H9 (cell line): ENCODE measurements at regions not wholly inside any gene's neighbourhood (a gene's known extent, or its start where the extent isn't known, plus 50 kb on each side); places are given as distances from the start of the nearest gene placed in this dataset.

Source experiments
- DNase-seq: peaks from one replicate; pipeline ENCODE4 v3.0.0-alpha.2; 2017
- H2AFZ ChIP-seq: one replicate; pipeline ENCODE4 v1.6.1; 2013; ENCODE audit warnings: mild to moderate bottlenecking, low read length, control low read depth, moderate library complexity
- H2AK5ac ChIP-seq: 2 replicates; pipeline ENCODE4 v1.6.1; 2013; ENCODE audit warnings: low read length, control low read depth, mixed read lengths; ENCODE audit not compliant: insufficient read length
- H2BK120ac ChIP-seq: one replicate; pipeline ENCODE4 v1.6.1; 2013; ENCODE audit warnings: low read depth, mild to moderate bottlenecking, low read length, control low read depth, inconsistent platforms; ENCODE audit not compliant: poor library complexity, severe bottlenecking
- H2BK12ac ChIP-seq: 2 replicates; pipeline ENCODE4 v1.6.1; 2013; ENCODE audit warnings: low read length, control low read depth, mixed read lengths, low read depth; ENCODE audit not compliant: insufficient read length
- H2BK15ac ChIP-seq: 2 replicates; pipeline ENCODE4 v1.6.1; 2013; ENCODE audit warnings: low read depth, low read length, control low read depth
- H2BK20ac ChIP-seq: one replicate; pipeline ENCODE4 v1.6.1; 2013; ENCODE audit warnings: low read depth, mild to moderate bottlenecking, low read length, control low read depth, inconsistent platforms; ENCODE audit not compliant: poor library complexity, severe bottlenecking
- H2BK5ac ChIP-seq: 2 replicates; pipeline ENCODE4 v1.6.1; 2013; ENCODE audit warnings: low read length, control low read depth, mixed read lengths; ENCODE audit not compliant: insufficient read length
- H3K14ac ChIP-seq: 2 replicates; pipeline ENCODE4 v1.6.1; 2013; ENCODE audit warnings: low read length, control low read depth; ENCODE audit not compliant: insufficient read depth
- H3K18ac ChIP-seq: 2 replicates; pipeline ENCODE4 v1.6.1; 2013; ENCODE audit warnings: low read depth, mild to moderate bottlenecking, mixed read lengths, low read length, control low read depth; ENCODE audit not compliant: insufficient read length
- H3K23ac ChIP-seq: 2 replicates; pipeline ENCODE4 v1.6.1; 2013; ENCODE audit warnings: low read length, control low read depth, mixed read lengths, low read depth; ENCODE audit not compliant: insufficient read length
- H3K23me2 ChIP-seq: 2 replicates; pipeline ENCODE4 v1.6.1; 2013; ENCODE audit warnings: low read depth, mild to moderate bottlenecking, mixed read lengths, low read length, control low read depth; ENCODE audit not compliant: insufficient read length, poor library complexity, severe bottlenecking
- H3K27ac ChIP-seq: 2 replicates; pipeline ENCODE4 v1.5.1; 2013; ENCODE audit warnings: low read length, control low read depth, mixed read lengths, low read depth; ENCODE audit not compliant: insufficient read length
- H3K27me3 ChIP-seq: 2 replicates; pipeline ENCODE4 v1.6.1; 2013; ENCODE audit warnings: low read length, control low read depth, inconsistent platforms; ENCODE audit not compliant: insufficient read depth
- H3K4ac ChIP-seq: 2 replicates; pipeline ENCODE4 v1.6.1; 2013; ENCODE audit warnings: low read depth, mild to moderate bottlenecking, control low read depth, inconsistent platforms, low read length, moderate library complexity
- H3K4me1 ChIP-seq: 2 replicates; pipeline ENCODE4 v1.6.1; 2013; ENCODE audit warnings: low read length, control low read depth, inconsistent platforms; ENCODE audit not compliant: insufficient read depth
- H3K4me2 ChIP-seq: 2 replicates; pipeline ENCODE4 v1.6.1; 2013; ENCODE audit warnings: low read length, control low read depth, mixed read lengths; ENCODE audit not compliant: insufficient read length, insufficient read depth
- H3K56ac ChIP-seq: 2 replicates; pipeline ENCODE4 v1.6.1; 2013; ENCODE audit warnings: low read depth, mild to moderate bottlenecking, mixed read lengths, low read length, control low read depth; ENCODE audit not compliant: insufficient read length
- H3K79me1 ChIP-seq: 2 replicates; pipeline ENCODE4 v1.6.1; 2013; ENCODE audit warnings: low read depth, mild to moderate bottlenecking, moderate library complexity, low read length, control low read depth, inconsistent platforms; ENCODE audit not compliant: insufficient read depth, poor library complexity, severe bottlenecking
- H3K79me2 ChIP-seq: 2 replicates; pipeline ENCODE4 v1.6.1; 2013; ENCODE audit warnings: low read length, control low read depth, inconsistent platforms; ENCODE audit not compliant: insufficient read depth
- H3K9ac ChIP-seq: 2 replicates; pipeline ENCODE4 v1.6.1; 2013; ENCODE audit warnings: low read length, control low read depth, mixed read lengths; ENCODE audit not compliant: insufficient read length; ENCODE audit errors: extremely low read depth
- H3K9me3 ChIP-seq: one replicate; pipeline ENCODE4 v1.6.1; 2013; ENCODE audit warnings: low read depth, low read length, inconsistent platforms; ENCODE audit not compliant: control insufficient read depth
- H3T11ph ChIP-seq: one replicate; pipeline ENCODE4 v1.6.1; 2013; ENCODE audit warnings: mild to moderate bottlenecking, low read length, control low read depth, inconsistent platforms
- H4K20me1 ChIP-seq: one replicate; pipeline ENCODE4 v1.6.1; 2013; ENCODE audit not compliant: control insufficient read depth, insufficient read length, insufficient read depth
- H4K5ac ChIP-seq: 2 replicates; pipeline ENCODE4 v1.6.1; 2013; ENCODE audit warnings: low read depth, mild to moderate bottlenecking, mixed read lengths, low read length, control low read depth; ENCODE audit not compliant: insufficient read length
- H4K8ac ChIP-seq: replicated peaks from 2 replicates; pipeline ENCODE4 v1.6.1; 2013; ENCODE audit warnings: low read length, control low read depth, mixed read lengths, low read depth; ENCODE audit not compliant: insufficient read length
- H4K91ac ChIP-seq: 2 replicates; pipeline ENCODE4 v1.6.1; 2013; ENCODE audit warnings: low read depth, mild to moderate bottlenecking, moderate library complexity, mixed read lengths, low read length, control low read depth; ENCODE audit not compliant: insufficient read length
- H3K27ac Mint-ChIP-seq, 3 experiments: 2 replicates in 2 of 3; 3 replicates in 1 of 3; pipeline ENCODE4 v1.8.0; 2020 to 2021; ENCODE audit warnings: mixed read lengths in 3 of 3, mild to moderate bottlenecking in 1 of 3, moderate library complexity in 1 of 3
- H3K27me3 Mint-ChIP-seq: 2 replicates; pipeline ENCODE4 v1.8.0; 2021; ENCODE audit warnings: low read depth, mild to moderate bottlenecking, moderate library complexity, mixed read lengths
- H3K36me3 Mint-ChIP-seq, 3 experiments: 2 replicates in 2 of 3; 3 replicates in 1 of 3; pipeline ENCODE4 v1.8.0; 2020 to 2021; ENCODE audit warnings: low read depth in 3 of 3, mixed read lengths in 3 of 3; ENCODE audit not compliant: insufficient read depth in 1 of 3
- H3K4me1 Mint-ChIP-seq, 2 experiments: 2 replicates each; pipeline ENCODE4 v1.8.0; 2020; ENCODE audit warnings: mixed read lengths in 2 of 2
- H3K4me3 Mint-ChIP-seq, 2 experiments: 2 replicates in 1 of 2; 3 replicates in 1 of 2; pipeline ENCODE4 v1.8.0; 2020 to 2021; ENCODE audit warnings: mild to moderate bottlenecking in 2 of 2, mixed read lengths in 2 of 2, moderate library complexity in 1 of 2
- H3K9me3 Mint-ChIP-seq, 2 experiments: 2 replicates in 1 of 2; 3 replicates in 1 of 2; pipeline ENCODE4 v1.8.0; 2020; ENCODE audit warnings: mild to moderate bottlenecking in 2 of 2, mixed read lengths in 2 of 2, moderate library complexity in 1 of 2
- WGBS: extraction: QIAGEN DNeasy Blood & Tissue Kit; methylation state at CpG from one replicate; pipeline ENCODE4 v1.1.7; 2013; ENCODE audit warnings: missing lambda C conversion rate, low lambda C conversion rate, mixed read lengths; ENCODE audit not compliant: insufficient read length; ENCODE audit errors: extremely low coverage; 5-methylcytosine and 5-hydroxymethylcytosine counted together
- TF ChIP-seq, protein P1 (sequence below): fragments of 200-600 bp; sonication (generic); conservative IDR thresholded peaks from 3 replicates; pipeline ENCODE4 v1.8.0; 2021; ENCODE audit warnings: antibody characterized with exemption, mild to moderate bottlenecking

DNA sequence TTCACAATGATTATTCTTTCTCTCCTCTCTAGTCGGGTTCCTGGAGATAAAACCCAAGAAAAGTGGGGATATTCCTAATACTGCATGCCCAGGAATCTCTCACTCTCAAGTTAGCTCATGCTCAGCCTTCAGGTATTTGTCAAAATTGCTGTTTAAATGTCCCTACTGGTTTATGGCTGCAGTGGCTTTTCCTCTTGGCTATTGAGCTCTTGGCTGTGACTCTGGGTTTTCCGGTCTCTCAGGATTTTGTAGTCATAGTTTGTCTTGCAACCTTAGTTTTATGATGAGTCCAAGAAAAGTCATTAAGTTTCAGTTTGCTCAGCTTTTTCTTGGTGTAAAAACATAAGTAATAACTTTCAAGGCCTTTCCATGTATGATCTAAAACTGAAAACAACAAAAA lies 820.7 kb upstream of the HS6ST1 start:
- Histone ChIP-seq H3K79me1 (no peaks in the 10 kb centered on the region), H4K8ac (no peak overlapping the region), H3K4ac (no peak overlapping the region), H3K14ac (no peak overlapping the region), H3K23ac (no peak overlapping the region), H3K23me2 (no peaks in the 10 kb centered on the region), H4K91ac (no peak overlapping the region), H2BK20ac (no peak overlapping the region), H2BK5ac (no peak overlapping the region), H3K56ac (no peak overlapping the region), H3K79me2 (no peaks in the 10 kb centered on the region), H3K4me2 (no peak overlapping the region), H3K9me3 (no peaks in the 10 kb centered on the region), H3K18ac (no peak overlapping the region), H3K27ac (no peak overlapping the region), H3T11ph (no peak overlapping the region), H3K27me3 (no peaks in the 10 kb centered on the region), H2BK12ac (no peak overlapping the region), H3K9ac (no peak overlapping the region), H2BK120ac (no peak overlapping the region), H2BK15ac (no peak overlapping the region), H2AFZ (no peak overlapping the region), H4K5ac (no peak overlapping the region), H3K4me1 (no peaks in the 10 kb centered on the region), H4K20me1 (no peaks in the 10 kb centered on the region), H2AK5ac (no peak overlapping the region)
- no peak overlapping the region for H3K27ac Mint-ChIP-seq
- H3K27me3 Mint-ChIP-seq: peaks cover 2% of the 10 kb centered on the region; the same call in 1 of the 2 replicates
- no peaks in the 10 kb centered on the region for H3K4me1 Mint-ChIP-seq
- DNase-seq: no peak
- no peak overlapping the region for H3K4me3 Mint-ChIP-seq
- WGBS: no CpG with 5 or more reads among the region's 2 CpGs
- H3K36me3 Mint-ChIP-seq: peaks cover 0 to 6% (median 0%) of the 10 kb centered on the region in 3 experiments; a peak in 2 of 7 replicates
- TF ChIP-seq, protein P1, sequence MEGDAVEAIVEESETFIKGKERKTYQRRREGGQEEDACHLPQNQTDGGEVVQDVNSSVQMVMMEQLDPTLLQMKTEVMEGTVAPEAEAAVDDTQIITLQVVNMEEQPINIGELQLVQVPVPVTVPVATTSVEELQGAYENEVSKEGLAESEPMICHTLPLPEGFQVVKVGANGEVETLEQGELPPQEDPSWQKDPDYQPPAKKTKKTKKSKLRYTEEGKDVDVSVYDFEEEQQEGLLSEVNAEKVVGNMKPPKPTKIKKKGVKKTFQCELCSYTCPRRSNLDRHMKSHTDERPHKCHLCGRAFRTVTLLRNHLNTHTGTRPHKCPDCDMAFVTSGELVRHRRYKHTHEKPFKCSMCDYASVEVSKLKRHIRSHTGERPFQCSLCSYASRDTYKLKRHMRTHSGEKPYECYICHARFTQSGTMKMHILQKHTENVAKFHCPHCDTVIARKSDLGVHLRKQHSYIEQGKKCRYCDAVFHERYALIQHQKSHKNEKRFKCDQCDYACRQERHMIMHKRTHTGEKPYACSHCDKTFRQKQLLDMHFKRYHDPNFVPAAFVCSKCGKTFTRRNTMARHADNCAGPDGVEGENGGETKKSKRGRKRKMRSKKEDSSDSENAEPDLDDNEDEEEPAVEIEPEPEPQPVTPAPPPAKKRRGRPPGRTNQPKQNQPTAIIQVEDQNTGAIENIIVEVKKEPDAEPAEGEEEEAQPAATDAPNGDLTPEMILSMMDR: no peak
- H3K9me3 Mint-ChIP-seq: peaks cover 4 to 6% of the 10 kb centered on the region in 2 experiments; a peak in 2 of 5 replicates
